GM12872 (cell line): ENCODE measurements at regions not wholly inside any gene's neighbourhood (a gene's known extent, or its start where the extent isn't known, plus 50 kb on each side); places are given as distances from the start of the nearest gene placed in this dataset.

Experiments used
- TF ChIP-seq, protein P1 (sequence below): IDR thresholded peaks from 3 replicates; pipeline ENCODE4 v1.5.1; 2011; ENCODE audit warnings: low read depth, mild to moderate bottlenecking, low read length, moderate library complexity; ENCODE audit not compliant: insufficient read depth

GRCh38 chr15:98403169-98403568 lies 245.2 kb upstream of the IGF1R start:
- TF ChIP-seq, protein P1, sequence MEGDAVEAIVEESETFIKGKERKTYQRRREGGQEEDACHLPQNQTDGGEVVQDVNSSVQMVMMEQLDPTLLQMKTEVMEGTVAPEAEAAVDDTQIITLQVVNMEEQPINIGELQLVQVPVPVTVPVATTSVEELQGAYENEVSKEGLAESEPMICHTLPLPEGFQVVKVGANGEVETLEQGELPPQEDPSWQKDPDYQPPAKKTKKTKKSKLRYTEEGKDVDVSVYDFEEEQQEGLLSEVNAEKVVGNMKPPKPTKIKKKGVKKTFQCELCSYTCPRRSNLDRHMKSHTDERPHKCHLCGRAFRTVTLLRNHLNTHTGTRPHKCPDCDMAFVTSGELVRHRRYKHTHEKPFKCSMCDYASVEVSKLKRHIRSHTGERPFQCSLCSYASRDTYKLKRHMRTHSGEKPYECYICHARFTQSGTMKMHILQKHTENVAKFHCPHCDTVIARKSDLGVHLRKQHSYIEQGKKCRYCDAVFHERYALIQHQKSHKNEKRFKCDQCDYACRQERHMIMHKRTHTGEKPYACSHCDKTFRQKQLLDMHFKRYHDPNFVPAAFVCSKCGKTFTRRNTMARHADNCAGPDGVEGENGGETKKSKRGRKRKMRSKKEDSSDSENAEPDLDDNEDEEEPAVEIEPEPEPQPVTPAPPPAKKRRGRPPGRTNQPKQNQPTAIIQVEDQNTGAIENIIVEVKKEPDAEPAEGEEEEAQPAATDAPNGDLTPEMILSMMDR: no peak

GRCh38 chr15:98403569-98403968 lies 244.8 kb upstream of the IGF1R start:
- TF ChIP-seq, protein P1: no peak

DNA sequence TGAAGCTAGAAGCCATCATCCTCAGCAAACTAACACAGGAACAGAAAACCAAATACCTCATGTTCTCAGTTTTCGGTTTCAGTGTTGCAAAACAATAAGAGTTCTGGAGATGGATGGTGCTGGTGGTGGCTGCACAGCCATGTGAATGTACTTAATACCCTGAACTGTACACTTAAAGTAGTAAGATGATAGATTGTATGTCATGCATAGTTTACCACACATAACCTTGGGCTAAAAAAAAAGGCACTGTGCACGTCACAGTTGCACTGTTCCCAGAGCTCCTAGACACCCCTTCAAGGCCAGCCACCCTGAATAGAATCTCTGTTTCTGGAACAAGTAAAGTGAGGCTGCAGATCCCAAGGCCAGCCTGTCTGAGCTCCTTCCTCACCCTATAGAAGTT lies 243.3 kb upstream of the IGF1R start:
- TF ChIP-seq, protein P1: no peak

GRCh38 chr15:98408231-98408630 lies 240.1 kb upstream of the IGF1R start:
- TF ChIP-seq, protein P1: no peak

GRCh38 chr15:98410328-98410727 lies 238.0 kb upstream of the IGF1R start:
- TF ChIP-seq, protein P1: no peak

- TF ChIP-seq, protein P1: no peak
These were observed 235.5 kb upstream of the IGF1R start for GRCh38 chr15:98412852-98413251.

GRCh38 chr15:98413933-98414546 lies 234.3 kb upstream of the IGF1R start:
- TF ChIP-seq, protein P1: no peak
